ENCODE measurements at regions not wholly inside any gene's neighbourhood (a gene's known extent, or its start where the extent isn't known, plus 50 kb on each side); places are given as distances from the start of the nearest gene placed in this dataset.
"Not testable (repeated sequence)": the region's sequence is repeated elsewhere in the genome, so short reads cannot be mapped to it uniquely, and the experiment has no call there.

DNA sequence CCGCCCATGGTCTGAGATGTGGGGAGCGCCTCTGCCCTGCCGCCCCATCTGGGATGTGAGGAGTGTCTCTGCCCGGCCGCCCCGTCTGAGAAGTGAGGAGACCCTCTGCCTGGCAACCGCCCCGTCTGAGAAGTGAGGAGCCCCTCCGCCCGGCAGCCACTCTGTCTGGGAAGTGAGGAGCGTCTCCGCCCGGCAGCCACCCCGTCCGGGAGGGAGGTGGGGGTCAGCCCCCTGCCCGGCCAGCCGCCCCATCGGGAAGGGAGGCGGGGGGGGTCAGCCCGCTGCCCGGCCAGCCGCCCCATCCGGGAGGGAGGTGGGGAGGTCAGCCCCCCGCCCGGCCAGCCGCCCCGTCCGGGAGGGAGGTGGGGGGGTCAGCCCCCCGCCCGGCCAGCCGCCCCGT, 105.5 kb downstream of the CDRT15L2 start:
- TF ChIP-seq, protein P1, sequence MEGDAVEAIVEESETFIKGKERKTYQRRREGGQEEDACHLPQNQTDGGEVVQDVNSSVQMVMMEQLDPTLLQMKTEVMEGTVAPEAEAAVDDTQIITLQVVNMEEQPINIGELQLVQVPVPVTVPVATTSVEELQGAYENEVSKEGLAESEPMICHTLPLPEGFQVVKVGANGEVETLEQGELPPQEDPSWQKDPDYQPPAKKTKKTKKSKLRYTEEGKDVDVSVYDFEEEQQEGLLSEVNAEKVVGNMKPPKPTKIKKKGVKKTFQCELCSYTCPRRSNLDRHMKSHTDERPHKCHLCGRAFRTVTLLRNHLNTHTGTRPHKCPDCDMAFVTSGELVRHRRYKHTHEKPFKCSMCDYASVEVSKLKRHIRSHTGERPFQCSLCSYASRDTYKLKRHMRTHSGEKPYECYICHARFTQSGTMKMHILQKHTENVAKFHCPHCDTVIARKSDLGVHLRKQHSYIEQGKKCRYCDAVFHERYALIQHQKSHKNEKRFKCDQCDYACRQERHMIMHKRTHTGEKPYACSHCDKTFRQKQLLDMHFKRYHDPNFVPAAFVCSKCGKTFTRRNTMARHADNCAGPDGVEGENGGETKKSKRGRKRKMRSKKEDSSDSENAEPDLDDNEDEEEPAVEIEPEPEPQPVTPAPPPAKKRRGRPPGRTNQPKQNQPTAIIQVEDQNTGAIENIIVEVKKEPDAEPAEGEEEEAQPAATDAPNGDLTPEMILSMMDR (IDR thresholded peaks at IDR 0.05 in 4 of 5, conservative IDR thresholded peaks at IDR 0.05 in 1 of 5), result not testable (repeated sequence)
- not testable (repeated sequence) for TF ChIP-seq POLR2A (IDR thresholded peaks at IDR 0.05)
